ENCODE measurements at regions not wholly inside any gene's neighbourhood (a gene's known extent, or its start where the extent isn't known, plus 50 kb on each side); places are given as distances from the start of the nearest gene placed in this dataset.

DNA sequence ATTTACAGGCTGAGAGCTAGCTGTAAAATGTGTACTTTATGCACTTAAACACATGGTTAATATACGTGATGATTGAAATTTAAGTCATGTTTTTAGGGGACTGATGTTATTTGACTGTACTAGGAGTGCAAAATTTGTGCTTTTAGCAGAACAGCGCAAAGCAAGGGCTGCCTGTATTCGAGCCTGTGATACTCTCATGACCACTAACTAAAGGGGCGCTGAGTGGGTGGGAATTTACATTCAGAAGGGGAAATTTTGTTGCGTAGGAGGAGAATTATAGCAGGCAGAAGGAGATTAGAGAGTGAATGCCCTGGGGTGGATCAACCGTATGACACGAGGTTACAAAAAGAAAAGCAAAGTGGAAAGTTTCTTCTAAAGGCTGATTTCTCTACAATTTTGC is 271.8 kb upstream of the HTR2A start:
- Histone ChIP-seq H2BK120ac (ENCODE audit: low read depth, low read length) (peak overlapping the region; percentile 57), H3K56ac (ENCODE audit: extremely low read depth, insufficient read depth, low read length) (no peak overlapping the region), H2BK5ac (ENCODE audit: low read depth, low read length, poor library complexity, severe bottlenecking) (no peak overlapping the region), H3K14ac (replicated peaks; ENCODE audit: low read depth, low read length) (0 out of 2 replicates have a peak overlapping the region, but pooled peaks have one; percentile 35), H3K9me3 (ENCODE audit: control insufficient read depth, insufficient read depth, low read length) (no peaks in the 10 kb centered on the region), H2BK15ac (ENCODE audit: low read depth, low read length) (peak overlapping the region; percentile 27; the same call in 2 of the 3 replicates), H4K20me1 (ENCODE audit: insufficient read depth, low read length) (no peaks in the 10 kb centered on the region), H3K9me1 (ENCODE audit: insufficient read depth, low read length) (no peaks in the 10 kb centered on the region; the same call in 1 of the 2 replicates), H4K5ac (ENCODE audit: low read depth, low read length) (no peak overlapping the region), H3K9ac (ENCODE audit: low read depth, low read length) (no peak overlapping the region), H2AK9ac (replicated peaks; ENCODE audit: low read depth, low read length, poor library complexity) (no peak overlapping the region), H3K4me1 (ENCODE audit: control insufficient read depth, insufficient read depth, low read length) (peaks cover 5% of the 10 kb centered on the region; the same call in 1 of the 2 replicates), H2AFZ (replicated peaks; ENCODE audit: low read length, poor library complexity) (no peak overlapping the region), H3K4me2 (ENCODE audit: low read depth, low read length) (peak overlapping the region; percentile 69; the same call in 1 of the 2 replicates), H3K36me3 (ENCODE audit: control insufficient read depth, insufficient read depth, low read length) (no peaks in the 10 kb centered on the region), H3K23ac (ENCODE audit: low read depth, low read length) (no peak overlapping the region), H2BK20ac (ENCODE audit: low read depth, low read length) (peak overlapping the region; percentile 6; the same call in 1 of the 2 replicates), H3K4ac (ENCODE audit: low read depth, low read length) (peak overlapping the region; percentile 42; the same call in 1 of the 2 replicates), H3K79me1 (ENCODE audit: low read depth in 1 of 2, low read length in 2 of 2) (no peaks in the 10 kb centered on the region), H4K91ac (ENCODE audit: insufficient read depth, low read depth, low read length) (no peak overlapping the region), H3K27me3 (ENCODE audit: control insufficient read depth, insufficient read depth, low read length) (no peaks in the 10 kb centered on the region), H2AK5ac (ENCODE audit: low read depth, low read length) (peak overlapping the region; percentile 28; the same call in 1 of the 2 replicates), H3K4me3 (ENCODE audit: insufficient read depth, low read depth, low read length) (no peak overlapping the region), H3K27ac (ENCODE audit: insufficient read depth, low read length) (no peak overlapping the region), H4K8ac (ENCODE audit: low read depth in 2 of 2, low read length in 2 of 2) (peak overlapping the region in 1 of 2 experiments; percentile 60; a peak in 2 of 4 replicates), H3K18ac (ENCODE audit: low read depth, low read length) (no peak overlapping the region)
- dilution Hi-C loops (cut with HindIII; ENCODE audit: low sequenced_read_pairs, unreplicated experiment): no loop called here
- TF ChIP-seq FOS (IDR thresholded peaks at IDR 0.05; ENCODE audit: low read depth, low read length) (no peak), POLR2A (IDR thresholded peaks at IDR 0.05; ENCODE audit: low read depth, low read length) (no peak), MAZ (IDR thresholded peaks at IDR 0.05; ENCODE audit: borderline replicate concordance, low read depth, low read length) (no peak), NFE2L2 (IDR thresholded peaks at IDR 0.05; ENCODE audit: low read depth, low read length) (no peak), CHD1 (IDR thresholded peaks at IDR 0.05; ENCODE audit: low read depth, low read length) (no peak), RAD21 (IDR thresholded peaks at IDR 0.05; ENCODE audit: low read length) (no peak), RFX5 (IDR thresholded peaks at IDR 0.05; ENCODE audit: low read depth, low read length) (no peak), SMC3 (IDR thresholded peaks at IDR 0.05; ENCODE audit: low read depth, low read length) (no peak)
- TF ChIP-seq, protein P1, sequence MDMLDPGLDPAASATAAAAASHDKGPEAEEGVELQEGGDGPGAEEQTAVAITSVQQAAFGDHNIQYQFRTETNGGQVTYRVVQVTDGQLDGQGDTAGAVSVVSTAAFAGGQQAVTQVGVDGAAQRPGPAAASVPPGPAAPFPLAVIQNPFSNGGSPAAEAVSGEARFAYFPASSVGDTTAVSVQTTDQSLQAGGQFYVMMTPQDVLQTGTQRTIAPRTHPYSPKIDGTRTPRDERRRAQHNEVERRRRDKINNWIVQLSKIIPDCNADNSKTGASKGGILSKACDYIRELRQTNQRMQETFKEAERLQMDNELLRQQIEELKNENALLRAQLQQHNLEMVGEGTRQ (IDR thresholded peaks at IDR 0.05; ENCODE audit: low read depth, low read length): no peak
- no peak for ATAC-seq (ENCODE audit: low read depth)
- CTCF ChIA-PET: no interaction called here
- intact Hi-C loops (cut with micrococcal nuclease): no loop called here
- in situ Hi-C loops (cut with MboI; ENCODE audit: low sequenced_read_pairs): no loop called here
- BruUV-seq (replicated peaks): no TSS peak
- POLR2A ChIA-PET (ENCODE audit: unreplicated experiment): no interaction called here
- WGBS, 2 experiments (ENCODE audit: extremely low coverage in 2 of 2, insufficient read length in 1 of 2): 60% methylated on average over 1 of the region's 7 CpGs; no CpG with 5 or more reads in 1 of the 2 experiments
- DNase-seq: no peak
